Caco-2 (cell line): ENCODE measurements at regions not wholly inside any gene's neighbourhood (a gene's known extent, or its start where the extent isn't known, plus 50 kb on each side); places are given as distances from the start of the nearest gene placed in this dataset.

Source experiments
- BruUV-seq: library from RNA; stranded (reverse); fragments of 400-500 nt; replicated peaks from 2 replicates; lab custom pipeline; 2021; lab: Mats Ljungman, UMichigan
- CTCF ChIA-PET: fragments of 300-600 bp; sonication (Branson Sonifier 250); formaldehyde crosslinking; loops from one replicate; lab custom pipeline; 2022; ENCODE audit warnings: antibody characterized with exemption; lab: Charles Lee
- POLR2A ChIA-PET: fragments of 300-600 bp; sonication (Branson Sonifier 250); formaldehyde crosslinking; loops from one replicate; lab custom pipeline; 2022; ENCODE audit warnings: antibody characterized with exemption; lab: Charles Lee
- DNase-seq, 2 experiments: peaks; one replicate each; pipeline versions ENCODE4 v3.0.0 to v3.0.0-alpha.2; 2020 to 2022
- H3K27me3 ChIP-seq: replicated peaks from 2 replicates; pipeline ENCODE4 v1.6.0; 2011; ENCODE audit warnings: low read length; ENCODE audit not compliant: control insufficient read depth, insufficient read depth
- H3K36me3 ChIP-seq: 2 replicates; pipeline ENCODE4 v1.5.1; 2011; ENCODE audit warnings: low read length; ENCODE audit not compliant: control insufficient read depth, insufficient read depth
- H3K4me1 ChIP-seq: fragments of 250-450 bp; sonication (Bioruptor Pico); 2 replicates; pipeline ENCODE4 v1.5.1; 2020; ENCODE audit warnings: mild to moderate bottlenecking
- H3K4me3 ChIP-seq: 2 replicates; pipeline ENCODE4 v1.5.1; 2011; ENCODE audit warnings: low read depth, mild to moderate bottlenecking, control low read depth, low read length
- H3K9me3 ChIP-seq: fragments of 250-450 bp; sonication (Bioruptor Pico); 2 replicates; pipeline ENCODE4 v1.5.1; 2020; ENCODE audit warnings: mild to moderate bottlenecking, moderate library complexity
- H3K27ac Mint-ChIP-seq: one replicate; pipeline ENCODE4 v1.8.0; 2022; ENCODE audit warnings: mixed read lengths; ENCODE audit not compliant: unreplicated experiment
- H3K27me3 Mint-ChIP-seq: one replicate; pipeline ENCODE4 v1.8.0; 2022; ENCODE audit warnings: mixed read lengths; ENCODE audit not compliant: insufficient read depth, unreplicated experiment
- H3K36me3 Mint-ChIP-seq: one replicate; pipeline ENCODE4 v1.8.0; 2022; ENCODE audit warnings: mild to moderate bottlenecking, mixed read lengths; ENCODE audit not compliant: insufficient read depth, unreplicated experiment
- H3K4me1 Mint-ChIP-seq: one replicate; pipeline ENCODE4 v1.8.0; 2022; ENCODE audit warnings: low read depth, mixed read lengths; ENCODE audit not compliant: unreplicated experiment
- H3K4me3 Mint-ChIP-seq: one replicate; pipeline ENCODE4 v1.8.0; 2022; ENCODE audit warnings: mild to moderate bottlenecking, moderate library complexity, mixed read lengths; ENCODE audit not compliant: unreplicated experiment
- H3K9me3 Mint-ChIP-seq: one replicate; pipeline ENCODE4 v1.8.0; 2022; ENCODE audit warnings: mixed read lengths; ENCODE audit not compliant: unreplicated experiment
- CTCF ChIP-seq, 2 experiments: fragments of 200-600 bp in 1 of 2; IDR thresholded peaks; 1 replicate in 1 of 2; 2 replicates in 1 of 2; pipeline versions ENCODE4 v1.5.1 to v1.8.0; 2011 to 2022; ENCODE audit warnings: antibody characterized with exemption in 1 of 2, control low read depth in 1 of 2, inconsistent platforms in 1 of 2, low read depth in 1 of 2, low read length in 1 of 2, mild to moderate bottlenecking in 1 of 2, moderate library complexity in 1 of 2; ENCODE audit not compliant: insufficient read depth in 1 of 2, severe bottlenecking in 1 of 2, unreplicated experiment in 1 of 2
- intact Hi-C: fragments of 100-400 bp; cut with micrococcal nuclease; formaldehyde crosslinking; loops from one replicate; pipeline ENCODE4 v1.10.0; 2022; ENCODE audit not compliant: unreplicated experiment

- BruUV-seq: no TSS peak
- Mint-ChIP-seq H3K27ac (no peak overlapping the region), H3K36me3 (peaks cover 8% of the 10 kb centered on the region), H3K9me3 (peaks cover 13% of the 10 kb centered on the region), H3K27me3 (peaks cover 48% of the 10 kb centered on the region), H3K4me3 (no peak overlapping the region), H3K4me1 (peaks cover 9% of the 10 kb centered on the region)
- H3K27me3 ChIP-seq: no peaks in the 10 kb centered on the region; the same call in 1 of the 2 replicates
- ChIA-PET POLR2A (no interaction called here), CTCF (no interaction called here)
- intact Hi-C loops: no loop called here
- 0 out of 2 replicates have a peak, but pooled peaks cover 4% of the 10 kb centered on the region for H3K9me3 ChIP-seq
- no peak for DNase-seq
- TF ChIP-seq CTCF (IDR thresholded peaks at IDR 0.05; ENCODE audit: insufficient read depth in 1 of 2, low read depth in 1 of 2, low read length in 1 of 2, severe bottlenecking in 1 of 2, unreplicated experiment in 1 of 2): no peak
- no peaks in the 10 kb centered on the region for H3K36me3 ChIP-seq
- H3K4me3 ChIP-seq: no peak overlapping the region
- H3K4me1 ChIP-seq: no peaks in the 10 kb centered on the region
Observed at GRCh38 chr17:77675411-77675810, 283.1 kb upstream of the TNRC6C start.

- no peak overlapping the region for H3K4me3 ChIP-seq
- no peaks in the 10 kb centered on the region for H3K4me1 ChIP-seq
- Mint-ChIP-seq H3K27me3 (peaks cover 48% of the 10 kb centered on the region), H3K36me3 (peaks cover 8% of the 10 kb centered on the region), H3K4me3 (no peak overlapping the region), H3K4me1 (peaks cover 9% of the 10 kb centered on the region), H3K27ac (no peak overlapping the region), H3K9me3 (peaks cover 10% of the 10 kb centered on the region)
- no peaks in the 10 kb centered on the region for H3K36me3 ChIP-seq
- DNase-seq: no peak
- ChIA-PET POLR2A (no interaction called here), CTCF (no interaction called here)
- H3K9me3 ChIP-seq: 0 out of 2 replicates have a peak, but pooled peaks cover under 1% of the 10 kb centered on the region
- intact Hi-C loops: no loop called here
- H3K27me3 ChIP-seq: no peaks in the 10 kb centered on the region; the same call in 1 of the 2 replicates
- BruUV-seq: no TSS peak
- no peak for TF ChIP-seq CTCF (IDR thresholded peaks at IDR 0.05; ENCODE audit: insufficient read depth in 1 of 2, low read depth in 1 of 2, low read length in 1 of 2, severe bottlenecking in 1 of 2, unreplicated experiment in 1 of 2)
Observed at GRCh38 chr17:77675816-77676215, 282.7 kb upstream of the TNRC6C start.

- no peak overlapping the region for H3K27ac Mint-ChIP-seq
- no peak for TF ChIP-seq CTCF (IDR thresholded peaks at IDR 0.05; ENCODE audit: insufficient read depth in 1 of 2, low read depth in 1 of 2, low read length in 1 of 2, severe bottlenecking in 1 of 2, unreplicated experiment in 1 of 2)
- no TSS peak for BruUV-seq
- ChIA-PET POLR2A (no interaction called here), CTCF (no interaction called here)
- peaks cover 8% of the 10 kb centered on the region for H3K36me3 Mint-ChIP-seq
- H3K27me3 ChIP-seq: no peaks in the 10 kb centered on the region; the same call in 1 of the 2 replicates
- peaks cover 48% of the 10 kb centered on the region for H3K27me3 Mint-ChIP-seq
- no peak for DNase-seq
- peaks cover 9% of the 10 kb centered on the region for H3K4me1 Mint-ChIP-seq
- no peak overlapping the region for H3K4me3 ChIP-seq
- intact Hi-C loops: no loop called here
- no peaks in the 10 kb centered on the region for H3K36me3 ChIP-seq
- H3K4me1 ChIP-seq: no peaks in the 10 kb centered on the region
- H3K4me3 Mint-ChIP-seq: no peak overlapping the region
- peaks cover 10% of the 10 kb centered on the region for H3K9me3 Mint-ChIP-seq
- no peaks in the 10 kb centered on the region for H3K9me3 ChIP-seq
Observed at GRCh38 chr17:77676237-77676661, 282.3 kb upstream of the TNRC6C start.
